Hepatocyte (in vitro differentiated cells): ENCODE measurements at regions not wholly inside any gene's neighbourhood (a gene's known extent, or its start where the extent isn't known, plus 50 kb on each side); places are given as distances from the start of the nearest gene placed in this dataset.

Experiments
- EZH2 ChIP-seq: fragments of 200-600 bp; sonication (generic); IDR thresholded peaks from 2 replicates; pipeline ENCODE4 v1.6.1; 2016; ENCODE audit warnings: antibody characterized with exemption, mild to moderate bottlenecking, borderline replicate concordance
- EZH2phosphoT487 ChIP-seq: fragments of 200-600 bp; sonication (generic); IDR thresholded peaks from one replicate; pipeline ENCODE4 v1.6.1; 2018; ENCODE audit warnings: antibody characterized with exemption, mild to moderate bottlenecking, low read depth, moderate library complexity; ENCODE audit not compliant: unreplicated experiment, severe bottlenecking
- TF ChIP-seq, protein P1 (sequence below): fragments of 200-600 bp; sonication (generic); IDR thresholded peaks from 2 replicates; pipeline ENCODE4 v1.5.1; 2016; ENCODE audit warnings: antibody characterized with exemption, mild to moderate bottlenecking; ENCODE audit not compliant: poor library complexity

DNA sequence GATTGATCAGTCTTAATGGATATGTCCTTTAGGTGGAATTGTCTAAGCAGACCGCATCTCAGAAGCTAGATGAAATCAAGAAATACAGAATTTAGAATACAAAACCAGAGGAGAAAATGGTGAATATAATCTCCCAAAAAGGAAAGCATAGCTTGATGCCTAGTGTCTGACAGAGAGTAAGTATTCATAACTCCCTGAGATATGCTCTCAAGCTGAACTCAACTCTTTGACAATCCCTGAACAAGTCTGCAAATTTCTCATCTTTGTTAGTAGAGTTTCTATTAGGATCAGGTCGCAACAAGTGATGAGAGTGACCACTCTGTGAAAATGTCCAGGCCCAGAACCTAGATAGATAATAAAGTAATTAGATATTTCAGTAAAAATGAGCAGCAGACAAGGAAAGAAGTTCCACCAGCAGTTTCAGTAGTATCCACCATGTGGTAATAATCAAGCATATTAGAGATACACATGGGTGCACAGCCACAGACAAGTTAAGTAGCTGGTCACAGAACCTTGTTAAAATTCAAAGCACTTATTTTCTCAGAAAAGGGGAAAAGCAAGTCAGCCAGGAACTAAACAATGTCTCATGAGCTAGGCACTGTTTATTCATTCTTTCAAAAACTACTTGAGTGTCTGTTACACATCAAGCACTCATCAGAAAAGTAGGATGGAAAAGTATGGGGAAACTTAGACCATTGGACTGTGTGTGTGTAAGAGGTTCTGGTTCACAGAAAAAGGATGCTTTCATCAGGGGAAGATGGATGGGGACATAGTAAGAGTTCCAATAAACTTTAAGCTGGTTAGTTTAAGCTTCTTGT, 481.5 kb upstream of the TUSC1 start:
- no peak for TF ChIP-seq EZH2phosphoT487
- TF ChIP-seq, protein P1, sequence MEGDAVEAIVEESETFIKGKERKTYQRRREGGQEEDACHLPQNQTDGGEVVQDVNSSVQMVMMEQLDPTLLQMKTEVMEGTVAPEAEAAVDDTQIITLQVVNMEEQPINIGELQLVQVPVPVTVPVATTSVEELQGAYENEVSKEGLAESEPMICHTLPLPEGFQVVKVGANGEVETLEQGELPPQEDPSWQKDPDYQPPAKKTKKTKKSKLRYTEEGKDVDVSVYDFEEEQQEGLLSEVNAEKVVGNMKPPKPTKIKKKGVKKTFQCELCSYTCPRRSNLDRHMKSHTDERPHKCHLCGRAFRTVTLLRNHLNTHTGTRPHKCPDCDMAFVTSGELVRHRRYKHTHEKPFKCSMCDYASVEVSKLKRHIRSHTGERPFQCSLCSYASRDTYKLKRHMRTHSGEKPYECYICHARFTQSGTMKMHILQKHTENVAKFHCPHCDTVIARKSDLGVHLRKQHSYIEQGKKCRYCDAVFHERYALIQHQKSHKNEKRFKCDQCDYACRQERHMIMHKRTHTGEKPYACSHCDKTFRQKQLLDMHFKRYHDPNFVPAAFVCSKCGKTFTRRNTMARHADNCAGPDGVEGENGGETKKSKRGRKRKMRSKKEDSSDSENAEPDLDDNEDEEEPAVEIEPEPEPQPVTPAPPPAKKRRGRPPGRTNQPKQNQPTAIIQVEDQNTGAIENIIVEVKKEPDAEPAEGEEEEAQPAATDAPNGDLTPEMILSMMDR, result no peak
- no peak for TF ChIP-seq EZH2
